ENCODE measurements at regions not wholly inside any gene's neighbourhood (a gene's known extent, or its start where the extent isn't known, plus 50 kb on each side); places are given as distances from the start of the nearest gene placed in this dataset.

GRCh38 chr21:22201669-22202068, 1203.5 kb downstream of the NCAM2 start:
- H3K27me3 Mint-ChIP-seq (ENCODE audit: low read depth in 3 of 3): no peaks in the 10 kb centered on the region
- H3K4me1 Mint-ChIP-seq: no peaks in the 10 kb centered on the region
- no peak for TF ChIP-seq CTCF (IDR thresholded peaks at IDR 0.05)
- H3K4me1 ChIP-seq (ENCODE audit: control insufficient read depth in 1 of 2, insufficient read depth in 2 of 2, low read length in 2 of 2): no peaks in the 10 kb centered on the region
- no peak overlapping the region for H3K27ac ChIP-seq (ENCODE audit: low read depth in 1 of 2, low read length in 2 of 2)
- no peak for DNase-seq
- intact Hi-C loops (cut with micrococcal nuclease): no loop called here
- no peak overlapping the region for H3K4me2 ChIP-seq (replicated peaks; ENCODE audit: extremely low read depth, low read length, poor library complexity, severe bottlenecking)
- H4K20me1 ChIP-seq (ENCODE audit: insufficient read depth, low read length): no peaks in the 10 kb centered on the region
- no peak overlapping the region for H3K9ac ChIP-seq (ENCODE audit: insufficient read depth, low read length, poor library complexity, severe bottlenecking)
- H2AFZ ChIP-seq (ENCODE audit: insufficient read depth, low read depth, low read length, poor library complexity, severe bottlenecking): no peak overlapping the region
- no peak overlapping the region for H3K4me3 Mint-ChIP-seq
- H3K36me3 ChIP-seq (replicated peaks in 1 of 2; ENCODE audit: control insufficient read depth in 1 of 2, insufficient read depth in 2 of 2, low read length in 2 of 2): no peaks in the 10 kb centered on the region
- H3K9me3 ChIP-seq (replicated peaks in 1 of 2; ENCODE audit: control insufficient read depth in 1 of 2, insufficient read depth in 1 of 2, low read length in 2 of 2): peaks cover 4 to 14% of the 10 kb centered on the region in 2 donors
- H3K27ac Mint-ChIP-seq: no peak overlapping the region
- no peaks in the 10 kb centered on the region for H3K27me3 ChIP-seq (ENCODE audit: control insufficient read depth in 2 of 2, insufficient read depth in 2 of 2, low read length in 2 of 2)
- no peak overlapping the region for H3K4me3 ChIP-seq (replicated peaks in 1 of 3; ENCODE audit: low read depth in 2 of 3, low read length in 3 of 3)
- H3K79me2 ChIP-seq (ENCODE audit: insufficient read depth, low read length): no peaks in the 10 kb centered on the region
- H3K9me3 Mint-ChIP-seq: peaks cover 0 to 7% (median 4%) of the 10 kb centered on the region in 7 donors
- no CpG with 5 or more reads among the region's 1 CpG for WGBS (ENCODE audit: insufficient coverage)
- H3K36me3 Mint-ChIP-seq: no peaks in the 10 kb centered on the region

- no peak for TF ChIP-seq CTCF (IDR thresholded peaks at IDR 0.05)
- Mint-ChIP-seq H3K36me3 (no peaks in the 10 kb centered on the region), H3K4me3 (no peak overlapping the region), H3K27me3 (ENCODE audit: low read depth in 3 of 3) (no peaks in the 10 kb centered on the region), H3K4me1 (no peaks in the 10 kb centered on the region), H3K9me3 (peaks cover 0 to 11% (median 8%) of the 10 kb centered on the region in 7 donors), H3K27ac (no peak overlapping the region)
- Histone ChIP-seq H3K27ac (ENCODE audit: low read depth in 1 of 2, low read length in 2 of 2) (no peak overlapping the region), H3K79me2 (ENCODE audit: insufficient read depth, low read length) (no peaks in the 10 kb centered on the region), H2AFZ (ENCODE audit: insufficient read depth, low read depth, low read length, poor library complexity, severe bottlenecking) (no peak overlapping the region), H4K20me1 (ENCODE audit: insufficient read depth, low read length) (no peaks in the 10 kb centered on the region), H3K36me3 (replicated peaks in 1 of 2; ENCODE audit: control insufficient read depth in 1 of 2, insufficient read depth in 2 of 2, low read length in 2 of 2) (no peaks in the 10 kb centered on the region), H3K9me3 (replicated peaks in 1 of 2; ENCODE audit: control insufficient read depth in 1 of 2, insufficient read depth in 1 of 2, low read length in 2 of 2) (peaks cover 7 to 12% of the 10 kb centered on the region in 2 donors), H3K9ac (ENCODE audit: insufficient read depth, low read length, poor library complexity, severe bottlenecking) (no peak overlapping the region), H3K27me3 (ENCODE audit: control insufficient read depth in 2 of 2, insufficient read depth in 2 of 2, low read length in 2 of 2) (no peaks in the 10 kb centered on the region), H3K4me2 (replicated peaks; ENCODE audit: extremely low read depth, low read length, poor library complexity, severe bottlenecking) (no peak overlapping the region), H3K4me1 (ENCODE audit: control insufficient read depth in 1 of 2, insufficient read depth in 2 of 2, low read length in 2 of 2) (no peaks in the 10 kb centered on the region), H3K4me3 (replicated peaks in 1 of 3; ENCODE audit: low read depth in 2 of 3, low read length in 3 of 3) (no peak overlapping the region)
- DNase-seq: no peak
- no CpG with 5 or more reads among the region's 1 CpG for WGBS (ENCODE audit: insufficient coverage)
- intact Hi-C loops (cut with micrococcal nuclease): no loop called here
Observed at GRCh38 chr21:22209304-22209700, 1211.1 kb downstream of the NCAM2 start.
